ENCODE measurements at regions not wholly inside any gene's neighbourhood (a gene's known extent, or its start where the extent isn't known, plus 50 kb on each side); places are given as distances from the start of the nearest gene placed in this dataset.
"Not testable (repeated sequence)": the region's sequence is repeated elsewhere in the genome, so short reads cannot be mapped to it uniquely, and the experiment has no call there.

DNA sequence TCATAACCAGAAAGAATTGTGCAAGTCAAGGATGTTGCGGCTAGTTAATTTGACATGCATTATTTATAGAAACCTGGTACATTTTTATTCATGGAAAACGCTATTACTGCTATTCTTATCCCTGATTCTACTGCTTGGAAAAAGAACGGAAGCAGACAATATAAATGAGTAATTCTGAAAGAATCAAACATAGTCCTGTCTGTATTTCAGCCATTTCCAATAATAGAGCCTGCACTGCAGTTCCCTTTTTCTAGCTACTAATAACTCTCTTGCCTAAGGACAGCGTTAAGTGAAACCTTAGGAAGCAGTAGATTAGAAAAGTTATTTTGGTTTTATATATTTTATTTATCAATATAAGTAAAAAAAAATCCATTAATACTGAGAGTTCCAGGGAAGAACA, 414.9 kb downstream of the CYLC2 start:
- no peak for DNase-seq

GRCh38 chr9:103427696-103428095, 432.6 kb downstream of the CYLC2 start:
- DNase-seq: no peak

DNA sequence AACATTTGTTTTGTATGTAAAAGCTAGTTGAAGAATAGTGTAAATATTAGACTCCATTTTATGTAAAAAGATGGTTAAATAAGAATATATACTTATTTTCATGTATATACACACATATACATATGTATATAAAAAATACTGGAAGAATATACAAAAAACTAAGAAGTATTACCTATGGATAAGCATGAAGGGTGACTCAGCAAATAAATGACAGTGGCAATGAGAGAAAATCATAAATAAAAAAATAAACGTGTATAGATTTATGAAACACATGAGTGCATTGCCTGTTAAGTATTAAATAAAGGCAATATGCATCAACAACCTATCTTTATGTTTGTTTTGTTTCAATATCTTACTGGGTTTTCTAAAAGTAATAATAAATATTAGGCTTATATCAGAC, 435.3 kb downstream of the CYLC2 start:
- no peak for DNase-seq

- no peak for DNase-seq
Observed at GRCh38 chr9:103431809-103432208, 436.7 kb downstream of the CYLC2 start.

- DNase-seq: no peak
Observed at GRCh38 chr9:103444176-103444575, 449.0 kb downstream of the CYLC2 start.

DNA sequence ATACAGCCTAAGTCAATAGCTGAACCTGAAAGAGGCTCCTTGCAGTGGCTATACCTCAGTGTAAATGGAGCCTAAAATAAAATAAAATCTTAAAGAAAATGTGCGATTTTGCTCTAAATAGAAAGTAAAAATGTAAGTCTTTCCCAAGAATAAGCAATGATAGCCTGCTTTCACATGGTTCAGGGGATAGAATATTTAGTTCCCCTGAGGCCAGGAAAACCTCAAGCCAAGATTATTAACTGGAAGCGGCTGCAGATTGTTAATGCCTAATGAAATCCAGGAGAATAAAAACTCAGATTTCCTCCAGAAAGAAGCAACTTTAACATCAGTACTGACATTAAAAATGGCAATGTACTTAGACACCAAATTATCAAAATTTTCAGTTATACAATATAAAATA, 463.7 kb downstream of the CYLC2 start:
- DNase-seq: no peak

DNA sequence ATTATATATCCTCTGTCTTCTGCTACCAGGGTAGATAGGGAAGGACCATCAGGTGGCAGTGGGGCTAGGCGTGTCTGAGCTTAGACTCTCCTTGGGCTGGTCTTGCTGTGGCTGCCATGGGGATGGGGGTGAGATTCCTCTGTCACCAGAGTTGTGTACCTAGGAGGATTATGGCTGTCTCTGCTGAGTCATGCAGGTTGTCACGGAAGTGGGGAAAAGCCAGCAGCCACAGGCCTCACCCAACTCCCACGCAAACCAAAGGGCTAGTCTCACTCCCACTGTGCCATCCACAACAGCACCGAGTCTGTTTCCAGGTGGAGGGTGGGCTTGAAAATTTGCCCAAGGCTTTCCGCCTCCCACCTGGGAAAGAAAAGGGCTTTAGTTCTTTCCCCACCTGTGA, 476.1 kb downstream of the CYLC2 start:
- DNase-seq: no peak

DNA sequence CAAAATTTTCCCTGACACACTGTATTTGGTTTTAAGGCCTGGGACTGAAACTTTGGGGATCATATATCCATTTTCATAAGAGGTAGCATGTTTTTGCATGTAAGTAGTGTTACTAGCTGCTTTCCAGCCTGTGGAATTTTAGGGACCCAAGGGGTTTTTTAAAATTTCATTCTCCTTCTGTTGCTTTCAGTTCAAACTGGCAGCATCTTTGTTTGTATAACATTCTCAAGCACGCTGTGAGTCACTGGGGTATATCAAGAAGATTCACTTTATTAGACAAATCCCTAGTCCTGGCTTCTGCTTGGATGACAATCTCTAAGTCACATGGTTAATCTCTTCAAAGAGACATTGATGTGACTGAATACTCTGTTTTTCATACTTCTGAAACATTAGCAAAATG, 479.0 kb downstream of the CYLC2 start:
- no peak for DNase-seq

- no peak for DNase-seq
Observed at GRCh38 chr9:103483471-103484096, 488.5 kb downstream of the CYLC2 start.

- no peak for DNase-seq
Observed at GRCh38 chr9:103485138-103485537, 490.0 kb downstream of the CYLC2 start.

- no peak for DNase-seq
Observed at GRCh38 chr9:103514767-103515166, 519.6 kb downstream of the CYLC2 start.

DNA sequence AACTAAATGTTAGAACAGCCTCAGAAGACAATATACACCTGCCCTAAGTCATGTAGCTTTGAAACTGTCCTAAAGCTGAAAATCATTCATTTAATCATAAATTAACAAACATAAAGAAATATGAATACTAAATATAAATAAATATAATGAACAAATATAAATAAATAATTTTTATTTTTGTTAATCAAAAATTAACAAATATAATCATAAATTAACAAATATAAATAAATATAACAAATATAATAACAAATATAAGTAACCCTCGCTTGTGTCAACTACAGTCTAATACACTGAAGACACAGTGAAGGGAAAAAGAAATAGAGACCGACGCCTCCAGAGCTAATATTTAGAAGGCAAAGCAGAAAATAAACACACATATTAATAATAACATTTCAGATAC, 527.3 kb downstream of the CYLC2 start:
- no peak for DNase-seq

- no peak for DNase-seq
Observed at GRCh38 chr9:103530934-103531333, 535.8 kb downstream of the CYLC2 start.

DNA sequence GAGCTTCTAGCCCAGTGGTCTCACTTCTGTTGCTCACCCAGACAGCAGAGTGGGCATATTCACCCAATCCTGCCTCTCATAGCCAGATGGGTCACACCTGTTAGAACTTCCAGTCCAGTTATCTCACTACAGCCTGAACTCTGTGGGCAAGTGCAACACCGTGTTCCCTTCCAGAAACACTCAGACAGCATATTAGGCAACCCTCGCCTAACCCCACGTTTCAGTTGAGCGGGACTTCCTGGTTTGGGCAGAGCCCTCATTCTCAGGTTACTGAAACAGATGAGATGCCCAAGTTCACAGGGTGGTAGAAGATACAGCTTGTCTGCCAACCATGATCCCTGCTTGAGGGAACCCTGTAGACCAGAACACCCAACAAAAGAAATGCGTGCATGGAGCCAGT, 538.2 kb downstream of the CYLC2 start:
- no peak for DNase-seq

DNA sequence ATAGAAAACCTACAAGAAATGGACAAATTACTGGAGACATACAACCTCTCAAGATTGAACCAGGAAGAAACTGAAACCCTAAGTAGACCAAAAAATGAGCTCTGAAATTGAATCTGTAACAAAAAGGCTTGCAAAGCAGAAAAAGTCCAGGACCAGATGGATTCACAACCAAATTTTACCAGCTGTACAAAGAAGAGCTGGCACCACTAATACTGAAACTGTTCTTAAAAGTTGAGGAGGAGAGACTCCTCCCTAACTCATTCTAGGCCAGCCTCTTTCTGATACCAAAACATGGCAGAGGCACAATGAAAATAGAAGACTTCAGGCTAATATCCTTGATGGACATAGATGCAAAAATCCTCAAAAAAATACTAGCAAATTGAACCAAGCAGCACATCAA, 542.3 kb downstream of the CYLC2 start:
- DNase-seq: no peak

- DNase-seq: no peak
Observed at GRCh38 chr9:103545260-103545659, 548.8 kb upstream of the SMC2 start.

- DNase-seq: no peak
Observed at GRCh38 chr9:103552712-103553111, 541.4 kb upstream of the SMC2 start.

DNA sequence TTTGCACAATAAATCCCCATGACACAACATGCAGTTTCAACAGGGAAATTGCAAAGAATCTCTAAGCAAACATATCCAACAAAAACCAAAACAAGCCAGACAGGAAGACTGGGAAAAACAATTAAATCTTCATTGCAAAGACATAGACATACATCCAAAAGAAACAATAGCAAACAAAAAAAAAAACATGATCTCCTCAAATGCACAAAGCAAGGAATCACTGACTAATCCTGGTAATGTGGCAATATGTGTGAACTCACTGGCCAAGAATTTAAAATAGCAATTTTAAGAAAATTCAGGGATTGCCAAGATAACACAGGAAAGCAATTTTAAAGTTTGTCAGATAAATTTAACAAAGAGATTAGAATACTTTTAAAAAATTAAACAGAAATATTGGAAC, 520.1 kb upstream of the SMC2 start:
- no peak for DNase-seq

DNA sequence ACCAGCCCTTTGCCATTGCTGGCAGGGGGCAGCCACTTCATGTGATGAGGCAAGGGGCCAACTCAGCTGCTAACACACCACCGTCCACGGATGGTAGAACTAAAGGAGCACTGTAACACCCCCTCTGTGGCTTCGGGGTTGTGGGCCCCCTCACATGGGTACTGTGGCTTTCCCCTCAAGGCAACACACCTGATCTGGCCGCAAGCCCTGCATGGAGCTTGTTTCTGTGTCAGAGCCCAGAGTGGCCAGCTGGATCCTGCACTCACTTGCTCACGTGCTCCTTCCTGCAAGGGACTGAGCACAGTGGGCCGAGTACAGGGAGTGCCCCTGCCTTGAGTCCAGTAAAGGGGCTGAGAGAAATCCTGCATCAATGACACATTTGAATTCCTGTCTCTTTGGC, 507.4 kb upstream of the SMC2 start:
- no peak for DNase-seq

DNA sequence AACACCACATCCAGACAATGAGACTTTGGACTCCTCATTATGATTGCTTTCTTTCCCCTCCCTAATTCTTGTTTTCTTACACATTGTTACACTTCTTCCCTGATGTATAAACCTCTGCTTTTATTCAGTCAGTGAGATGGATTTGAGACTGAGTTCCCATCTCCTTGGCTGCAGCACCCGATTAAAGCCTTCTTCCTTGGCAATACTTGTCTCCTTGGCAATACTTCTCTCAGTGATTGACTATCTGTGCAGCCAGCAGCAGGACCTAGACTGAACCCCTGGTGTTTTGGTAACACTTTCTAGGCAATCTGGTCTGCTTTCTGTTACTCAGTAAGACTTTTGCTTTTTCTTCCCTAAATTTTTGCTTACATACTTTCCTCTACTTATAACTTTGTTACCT, 492.8 kb upstream of the SMC2 start:
- no peak for DNase-seq

DNA sequence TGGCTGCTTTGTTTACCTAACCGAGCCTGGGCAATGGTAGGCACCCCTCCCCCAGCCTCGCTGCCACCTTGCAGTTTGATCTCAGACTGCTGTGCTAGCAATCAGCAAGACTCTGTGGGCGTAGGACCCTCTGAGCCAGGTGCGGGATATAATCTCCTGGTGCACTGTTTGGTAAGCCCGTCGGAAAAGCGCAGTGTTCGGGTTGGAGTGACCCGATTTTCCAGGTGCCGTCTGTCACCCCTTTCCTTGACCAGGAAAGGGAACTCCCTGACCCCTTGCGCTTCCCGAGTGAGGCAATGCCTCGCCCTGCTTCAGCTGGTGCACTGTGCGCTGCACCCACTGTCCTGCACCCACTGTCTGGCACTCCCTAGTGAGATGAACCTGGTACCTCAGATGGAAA, 482.2 kb upstream of the SMC2 start:
- not testable (repeated sequence) for DNase-seq

GRCh38 chr9:103615994-103616393, 478.1 kb upstream of the SMC2 start:
- no peak for DNase-seq

DNA sequence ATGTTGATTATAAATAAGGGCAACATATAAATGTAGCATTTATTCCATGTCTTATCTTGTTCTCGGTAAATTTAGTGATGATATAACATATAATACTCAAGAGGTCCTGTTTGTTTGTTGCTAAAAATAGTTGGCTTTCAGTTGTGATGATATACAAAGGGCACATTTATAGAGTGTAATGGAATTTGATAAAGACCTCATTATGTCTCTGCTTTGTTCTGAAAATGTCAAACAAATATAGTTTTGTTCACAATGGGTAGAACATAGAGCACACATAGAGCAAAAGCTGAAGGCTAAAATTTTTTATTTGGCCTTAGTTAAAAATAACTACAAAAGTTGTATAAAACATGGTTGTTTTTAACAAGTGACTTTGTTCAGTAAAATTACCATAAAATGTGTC, 477.1 kb upstream of the SMC2 start:
- DNase-seq: no peak

- DNase-seq: no peak
Observed at GRCh38 chr9:103625161-103625804, 468.8 kb upstream of the SMC2 start.

DNA sequence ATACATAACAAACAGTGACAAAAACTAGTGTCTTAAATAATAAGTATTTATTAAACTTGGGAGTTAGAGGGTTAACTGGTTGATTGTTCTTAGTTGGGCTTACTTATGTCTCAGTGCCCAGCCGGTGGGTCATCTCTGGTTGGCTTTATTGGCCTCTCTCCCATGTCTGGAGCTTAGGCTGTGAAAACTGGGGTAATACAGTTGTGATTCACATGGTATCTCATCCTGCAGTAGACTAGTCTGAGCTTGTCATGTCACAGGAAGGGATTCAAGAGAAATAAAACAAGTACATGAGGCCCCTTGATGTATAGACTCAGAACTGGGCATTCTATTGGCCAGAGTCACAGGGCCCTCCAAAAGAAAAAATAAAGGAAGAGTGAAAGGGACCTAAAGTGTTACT, 466.4 kb upstream of the SMC2 start:
- no peak for DNase-seq

Measured in activated CD4-positive, alpha-beta T cell treated with anti-CD3 and anti-CD28 coated beads, Interleukin-2, amount 50 U/mL, for 48 hours (primary cell).